ENCODE measurements at regions not wholly inside any gene's neighbourhood (a gene's known extent, or its start where the extent isn't known, plus 50 kb on each side); places are given as distances from the start of the nearest gene placed in this dataset.

GRCh38 chr5:133704411-133704810, 92.1 kb upstream of the FSTL4 start:
- DNase-seq = no peak

- DNase-seq = no peak
Observed at GRCh38 chr5:133703935-133704334, 91.6 kb upstream of the FSTL4 start.

- no peak for DNase-seq
Observed at GRCh38 chr5:133702791-133703770, 90.7 kb upstream of the FSTL4 start.

GRCh38 chr5:133701871-133702270, 89.5 kb upstream of the FSTL4 start:
- no peak for DNase-seq

- DNase-seq = no peak
Observed at GRCh38 chr5:133700251-133700650, 87.9 kb upstream of the FSTL4 start.

- DNase-seq = no peak
Observed at GRCh38 chr5:133698646-133699526, 86.5 kb upstream of the FSTL4 start.

GRCh38 chr5:133698259-133698554, 85.9 kb upstream of the FSTL4 start:
- DNase-seq = no peak

- DNase-seq = no peak
Observed at GRCh38 chr5:133697536-133698258, 85.4 kb upstream of the FSTL4 start.

GRCh38 chr5:133696782-133697507, 84.6 kb upstream of the FSTL4 start:
- no peak for DNase-seq

- DNase-seq = no peak
Observed at GRCh38 chr5:133696006-133696584, 83.8 kb upstream of the FSTL4 start.

- DNase-seq = no peak
Observed at GRCh38 chr5:133694181-133694831, 82.0 kb upstream of the FSTL4 start.

- DNase-seq = no peak
Observed at GRCh38 chr5:133691448-133691847, 79.1 kb upstream of the FSTL4 start.

GRCh38 chr5:133690746-133691145, 78.4 kb upstream of the FSTL4 start:
- no peak for DNase-seq

- no peak for DNase-seq
Observed at GRCh38 chr5:133688391-133688790, 76.0 kb upstream of the FSTL4 start.

GRCh38 chr5:133687212-133688061, 75.1 kb upstream of the FSTL4 start:
- no peak for DNase-seq

GRCh38 chr5:133686566-133686965, 74.2 kb upstream of the FSTL4 start:
- DNase-seq = no peak

- no peak for DNase-seq
Observed at GRCh38 chr5:133685402-133686018, 73.2 kb upstream of the FSTL4 start.

- no peak for DNase-seq
Observed at GRCh38 chr5:133683646-133684596, 71.6 kb upstream of the FSTL4 start.

GRCh38 chr5:133682451-133682850, 70.1 kb upstream of the FSTL4 start:
- no peak for DNase-seq

All from activated CD4-positive, alpha-beta T cell treated with anti-CD3 and anti-CD28 coated beads, Interleukin-2, amount 50 U/mL, for 4 hours (primary cell).